Colonic mucosa (tissue), 4 donors: ENCODE measurements at regions not wholly inside any gene's neighbourhood (a gene's known extent, or its start where the extent isn't known, plus 50 kb on each side); places are given as distances from the start of the nearest gene placed in this dataset.

ENCODE experiments used
- DNase-seq: peaks from one replicate; pipeline ENCODE4 v3.0.0-alpha.2; 2020
- H3K27ac ChIP-seq: fragments of 200-600 bp; one replicate; pipeline ENCODE4 v1.8.0; 2021
- H3K27me3 ChIP-seq: fragments of 200-600 bp; one replicate; pipeline ENCODE4 v1.8.0; 2021
- H3K36me3 ChIP-seq: fragments of 200-600 bp; one replicate; pipeline ENCODE4 v1.8.0; 2021
- H3K4me1 ChIP-seq: fragments of 200-600 bp; one replicate; pipeline ENCODE4 v1.8.0; 2021; ENCODE audit warnings: mild to moderate bottlenecking
- H3K4me3 ChIP-seq: fragments of 200-600 bp; one replicate; pipeline ENCODE4 v1.8.0; 2021
- H3K9ac ChIP-seq, 2 donors: one replicate each; pipeline ENCODE4 v1.7.0; 2013; ENCODE audit warnings: control low read depth in 2 of 2, low read depth in 2 of 2, low read length in 2 of 2
- H3K9me3 ChIP-seq: fragments of 200-600 bp; one replicate; pipeline ENCODE4 v1.8.0; 2021
- CTCF ChIP-seq: fragments of 200-600 bp; IDR thresholded peaks from one replicate; pipeline ENCODE4 v1.8.0; 2022; ENCODE audit warnings: antibody characterized with exemption, mild to moderate bottlenecking
- intact Hi-C: fragments of 100-400 bp; cut with DNase I; formaldehyde crosslinking; loops from one replicate; pipeline ENCODE4 v1.14.1; 2022
- donor health status: healthy.
- donor health status: DM: no; HTN: no; CAD: no.
- donor health status: DM: no; HTN: no; CAD: no.

GRCh38 chr5:175275097-175275496 lies 168.9 kb downstream of the DRD1 start:
- intact Hi-C loops, result no loop called here
- TF ChIP-seq CTCF, result no peak
- Histone ChIP-seq H3K9me3 (no peaks in the 10 kb centered on the region), H3K36me3 (no peaks in the 10 kb centered on the region), H3K4me1 (no peaks in the 10 kb centered on the region), H3K27me3 (no peaks in the 10 kb centered on the region), H3K27ac (no peak overlapping the region), H3K4me3 (no peak overlapping the region), H3K9ac (no peak overlapping the region)
- DNase-seq, result no peak

GRCh38 chr5:175274171-175274570 lies 169.8 kb downstream of the DRD1 start:
- no peak for DNase-seq
- Histone ChIP-seq H3K4me3 (no peak overlapping the region), H3K36me3 (no peaks in the 10 kb centered on the region), H3K4me1 (no peaks in the 10 kb centered on the region), H3K9me3 (no peaks in the 10 kb centered on the region), H3K27ac (no peak overlapping the region), H3K9ac (no peak overlapping the region), H3K27me3 (no peaks in the 10 kb centered on the region)
- intact Hi-C loops, result no loop called here
- TF ChIP-seq CTCF, result no peak

GRCh38 chr5:175264406-175264805 lies 179.6 kb downstream of the DRD1 start:
- intact Hi-C loops, result no loop called here
- Histone ChIP-seq H3K9ac (no peak overlapping the region), H3K4me1 (no peaks in the 10 kb centered on the region), H3K36me3 (no peaks in the 10 kb centered on the region), H3K27ac (no peak overlapping the region), H3K9me3 (no peaks in the 10 kb centered on the region), H3K4me3 (no peak overlapping the region), H3K27me3 (no peaks in the 10 kb centered on the region)
- no peak for TF ChIP-seq CTCF
- no peak for DNase-seq

GRCh38 chr5:175263776-175264175 lies 180.2 kb downstream of the DRD1 start:
- Histone ChIP-seq H3K36me3 (no peaks in the 10 kb centered on the region), H3K9ac (no peak overlapping the region), H3K9me3 (no peaks in the 10 kb centered on the region), H3K27me3 (no peaks in the 10 kb centered on the region), H3K4me3 (no peak overlapping the region), H3K27ac (no peak overlapping the region), H3K4me1 (no peaks in the 10 kb centered on the region)
- no peak for TF ChIP-seq CTCF
- intact Hi-C loops, result no loop called here
- no peak for DNase-seq

GRCh38 chr5:175261526-175261925 lies 182.5 kb downstream of the DRD1 start:
- H3K36me3 ChIP-seq, result no peaks in the 10 kb centered on the region
- intact Hi-C loops, result no loop called here
- H3K9ac ChIP-seq, result no peak overlapping the region
- no peak overlapping the region for H3K4me3 ChIP-seq
- H3K4me1 ChIP-seq, result no peaks in the 10 kb centered on the region
- no peaks in the 10 kb centered on the region for H3K9me3 ChIP-seq
- DNase-seq, result no peak
- no peak for TF ChIP-seq CTCF
- no peaks in the 10 kb centered on the region for H3K27me3 ChIP-seq
- no peak overlapping the region for H3K27ac ChIP-seq

GRCh38 chr5:175261037-175261436 lies 182.9 kb downstream of the DRD1 start:
- H3K9me3 ChIP-seq, result no peaks in the 10 kb centered on the region
- intact Hi-C loops, result no loop called here
- no peaks in the 10 kb centered on the region for H3K27me3 ChIP-seq
- no peak for DNase-seq
- no peak overlapping the region for H3K9ac ChIP-seq
- H3K4me3 ChIP-seq, result no peak overlapping the region
- no peaks in the 10 kb centered on the region for H3K36me3 ChIP-seq
- H3K27ac ChIP-seq, result no peak overlapping the region
- H3K4me1 ChIP-seq, result no peaks in the 10 kb centered on the region
- TF ChIP-seq CTCF, result no peak
